D341Med (cell line): ENCODE measurements at regions not wholly inside any gene's neighbourhood (a gene's known extent, or its start where the extent isn't known, plus 50 kb on each side); places are given as distances from the start of the nearest gene placed in this dataset.

Source experiments
- DNase-seq: peaks from one replicate; pipeline ENCODE4 v3.0.0; 2012; ENCODE audit warnings: low spot score

GRCh38 chr22:48327721-48328120 lies 1500.0 kb downstream of the BRD1 start:
- no peak for DNase-seq

DNA sequence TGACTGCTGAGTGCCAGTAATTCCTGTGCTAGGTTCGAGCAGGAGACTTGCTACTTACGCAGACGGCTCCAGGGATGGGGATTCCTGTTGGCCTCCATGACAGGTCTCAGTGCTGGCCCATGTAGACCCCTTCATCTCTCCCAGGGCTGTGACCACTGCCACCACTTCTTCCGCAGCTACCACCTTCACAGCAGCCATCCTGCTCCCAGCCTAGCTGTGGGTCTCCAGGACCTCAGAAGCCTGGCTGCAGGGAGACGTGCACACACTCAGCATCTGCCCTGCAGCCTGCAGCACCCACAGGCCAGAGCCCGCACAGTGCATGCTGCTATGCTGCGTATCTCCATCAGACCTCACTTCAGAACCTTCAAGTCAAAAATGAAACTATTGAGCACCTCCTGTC lies 1503.9 kb downstream of the BRD1 start:
- DNase-seq: no peak

- no peak for DNase-seq
Observed at GRCh38 chr22:48322907-48323306, 1504.8 kb downstream of the BRD1 start.

GRCh38 chr22:48321986-48322545 lies 1505.6 kb downstream of the BRD1 start:
- no peak for DNase-seq

DNA sequence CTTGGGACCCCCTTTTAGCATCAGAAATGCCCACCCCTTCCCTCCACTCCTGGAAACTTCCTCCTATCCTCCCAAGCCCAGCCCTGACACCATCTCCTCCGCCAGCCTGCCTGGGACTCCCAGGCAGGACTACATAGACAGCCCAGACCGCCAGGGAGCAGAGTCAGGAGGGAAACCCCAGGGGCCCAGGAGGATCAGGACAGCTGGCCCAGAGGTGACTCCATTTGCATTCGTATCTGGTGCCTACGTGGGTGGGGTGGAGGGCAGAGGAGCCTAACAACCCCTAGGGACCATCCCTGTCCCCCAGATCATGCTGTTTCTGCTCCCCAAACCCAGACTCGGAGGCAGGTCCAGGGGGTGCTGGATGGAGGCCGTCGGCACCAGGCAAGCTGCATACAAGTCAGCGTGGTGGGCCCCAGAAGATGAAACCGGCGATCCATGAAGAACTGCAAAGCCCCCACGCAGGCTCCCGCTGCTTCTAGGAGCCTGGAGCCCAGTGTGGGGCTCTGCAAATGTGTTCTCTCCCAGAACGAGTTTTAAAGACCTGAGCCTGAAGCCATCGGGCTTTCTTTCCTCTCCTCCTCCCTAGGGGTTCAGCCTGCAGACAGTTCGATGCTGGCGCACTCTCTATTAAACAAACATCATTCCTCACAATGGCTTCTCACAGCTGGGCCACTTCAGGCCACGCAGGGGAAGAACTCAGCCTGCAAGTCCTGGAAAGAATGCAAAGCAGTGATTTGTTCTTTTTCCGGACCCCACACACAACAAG lies 1506.8 kb downstream of the BRD1 start:
- no peak for DNase-seq

GRCh38 chr22:48320048-48320682 lies 1507.5 kb downstream of the BRD1 start:
- DNase-seq: no peak

DNA sequence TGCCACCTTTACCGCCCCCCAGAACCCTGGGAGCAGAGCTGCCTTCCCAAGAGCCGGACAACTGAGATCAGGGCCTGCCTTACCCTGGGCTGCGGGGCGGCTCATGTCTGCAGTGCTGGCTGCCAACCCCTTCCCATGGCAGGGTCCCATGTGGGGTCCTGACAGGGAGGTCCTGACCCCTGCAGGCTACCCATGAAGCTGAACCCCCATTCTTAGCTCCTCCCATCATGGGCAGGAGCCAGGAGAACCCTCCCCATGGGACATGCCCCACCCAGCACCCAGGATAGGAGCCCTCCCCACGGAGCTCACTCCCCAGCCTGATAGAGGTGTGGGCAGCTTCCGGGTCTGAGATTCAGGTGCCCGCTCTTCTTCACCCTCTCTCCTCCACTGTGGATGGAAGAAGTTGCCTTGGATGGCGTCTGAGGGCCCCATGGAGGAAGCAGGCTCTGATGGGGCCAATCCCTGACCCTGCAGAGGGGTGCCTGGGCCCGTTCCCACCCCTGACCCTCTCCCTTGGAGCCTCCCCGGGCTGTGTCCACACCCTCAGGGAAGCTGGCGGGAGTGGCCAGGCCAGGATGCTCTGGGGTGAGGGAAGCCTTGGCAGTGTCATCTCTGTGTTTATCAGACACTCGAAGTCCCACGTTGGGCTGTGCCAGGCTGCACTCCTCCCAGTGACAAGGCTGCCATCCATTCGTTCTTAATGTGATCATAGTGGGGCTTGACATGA lies 1508.2 kb downstream of the BRD1 start:
- no peak for DNase-seq

DNA sequence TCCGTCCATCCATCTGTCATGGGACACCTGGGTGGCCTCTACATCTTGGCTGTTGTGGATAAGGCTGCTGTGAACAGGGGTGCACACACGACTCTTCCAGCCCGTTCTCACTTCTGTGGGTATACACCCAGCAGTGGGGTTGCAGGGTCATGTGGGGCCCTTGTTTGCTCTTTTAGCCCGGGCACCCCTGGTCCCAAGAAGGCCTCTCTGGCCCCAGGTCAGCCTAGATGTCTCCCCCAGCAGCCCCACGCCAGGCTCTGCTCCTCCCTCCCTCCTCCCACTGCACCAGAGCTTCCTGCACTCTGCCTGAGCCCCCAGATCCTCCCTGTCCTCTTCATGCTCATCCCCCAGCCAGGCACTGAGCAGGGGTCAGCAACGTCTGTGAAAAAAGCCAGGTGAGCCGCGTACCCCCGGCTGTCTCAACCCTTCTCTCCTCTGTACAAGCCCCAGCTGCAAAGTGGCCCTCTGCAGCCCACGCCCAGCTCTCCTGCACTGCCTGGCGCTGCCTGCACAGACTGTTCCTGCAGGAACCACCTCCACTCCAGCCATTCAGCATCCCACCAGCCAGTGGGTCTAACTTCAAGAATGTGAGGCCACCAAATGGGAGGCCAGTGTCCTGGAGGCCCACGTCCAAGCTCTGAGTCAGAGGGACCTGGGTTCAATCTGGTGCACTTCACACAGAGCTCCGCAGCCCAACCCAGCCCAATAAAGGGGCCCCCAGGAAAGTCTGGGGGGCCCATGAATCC lies 1508.9 kb downstream of the BRD1 start:
- DNase-seq: no peak

- no peak for DNase-seq
Observed at GRCh38 chr22:48318173-48318572, 1509.5 kb downstream of the BRD1 start.

- no peak for DNase-seq
Observed at GRCh38 chr22:48316257-48317250, 1511.1 kb downstream of the BRD1 start.

DNA sequence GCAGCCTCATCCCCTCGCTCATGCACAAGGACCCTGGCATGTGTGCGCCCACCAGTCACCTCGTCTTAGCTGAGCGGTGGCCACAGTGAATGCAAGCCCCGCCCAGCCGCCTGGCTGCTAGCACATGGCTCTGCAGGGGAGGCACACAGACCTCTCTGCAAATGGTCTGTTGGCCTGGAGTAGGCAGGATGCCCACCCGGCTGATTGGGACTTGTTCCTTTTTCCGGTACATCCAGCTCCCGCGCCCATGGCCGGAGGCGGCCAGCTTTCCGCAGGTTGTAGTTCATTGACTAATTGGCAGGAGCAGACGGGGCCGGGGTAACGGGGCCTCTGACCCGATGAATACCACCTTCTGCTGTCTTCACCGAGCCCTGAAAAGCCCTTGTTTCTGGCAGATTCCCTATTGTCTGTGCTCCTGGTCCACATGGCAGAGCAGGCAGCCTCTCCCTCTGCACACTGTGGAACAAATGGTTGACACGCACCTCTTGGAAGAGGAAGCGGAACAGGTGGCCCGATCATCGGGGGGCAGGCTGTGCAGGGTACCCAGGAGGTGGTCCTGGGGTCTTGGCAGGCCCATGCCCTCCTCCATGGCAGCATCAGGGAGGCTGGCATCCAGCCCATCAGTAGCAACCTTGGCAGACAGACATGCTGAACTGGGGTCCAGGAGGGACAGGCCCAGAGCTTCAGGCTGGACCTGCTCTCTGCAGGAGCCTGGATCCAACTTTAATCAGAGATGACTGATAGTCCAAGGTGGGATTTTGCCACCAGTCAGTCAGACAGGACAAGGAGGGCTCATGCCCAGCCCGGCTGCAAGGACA lies 1512.0 kb downstream of the BRD1 start:
- no peak for DNase-seq

DNA sequence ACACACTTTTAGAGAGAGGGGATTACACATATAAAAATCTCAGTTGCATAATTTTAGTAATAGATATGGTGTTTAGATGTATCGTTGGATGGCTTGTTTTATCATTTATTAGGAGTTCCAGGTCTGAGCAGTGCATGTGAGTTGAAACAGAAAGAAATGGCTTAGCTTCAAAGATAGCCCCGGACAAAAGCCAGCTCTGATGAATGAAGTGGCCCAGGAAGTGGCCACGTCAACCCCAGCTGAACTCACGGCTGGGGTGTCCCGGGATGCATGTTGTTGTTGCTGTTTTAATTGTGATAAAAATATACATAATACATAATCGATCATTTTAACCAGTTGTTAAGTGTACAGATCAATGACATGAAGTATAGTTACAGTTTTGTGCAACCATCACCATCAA lies 1513.6 kb downstream of the BRD1 start:
- DNase-seq: no peak

GRCh38 chr22:48313175-48313830 lies 1514.4 kb downstream of the BRD1 start:
- no peak for DNase-seq

DNA sequence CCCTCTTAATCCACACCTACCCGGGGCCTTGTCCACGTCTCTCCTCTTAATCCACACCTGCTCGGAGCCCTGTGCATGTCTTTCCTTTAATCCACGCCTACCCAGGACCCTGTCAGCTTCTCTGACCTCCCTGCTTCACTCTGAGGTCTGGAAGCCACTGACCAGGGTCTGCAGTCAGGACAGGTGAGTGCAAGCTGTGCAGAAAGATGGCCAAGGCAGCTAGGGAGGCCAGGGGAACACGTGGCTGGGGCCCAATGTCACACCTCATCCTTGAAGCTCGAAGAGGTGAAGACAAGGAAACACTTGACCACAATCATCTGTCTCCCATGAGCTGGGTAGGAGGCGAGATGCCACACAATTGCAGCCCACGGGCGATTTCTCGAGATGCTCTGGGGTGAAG lies 1516.9 kb downstream of the BRD1 start:
- no peak for DNase-seq

DNA sequence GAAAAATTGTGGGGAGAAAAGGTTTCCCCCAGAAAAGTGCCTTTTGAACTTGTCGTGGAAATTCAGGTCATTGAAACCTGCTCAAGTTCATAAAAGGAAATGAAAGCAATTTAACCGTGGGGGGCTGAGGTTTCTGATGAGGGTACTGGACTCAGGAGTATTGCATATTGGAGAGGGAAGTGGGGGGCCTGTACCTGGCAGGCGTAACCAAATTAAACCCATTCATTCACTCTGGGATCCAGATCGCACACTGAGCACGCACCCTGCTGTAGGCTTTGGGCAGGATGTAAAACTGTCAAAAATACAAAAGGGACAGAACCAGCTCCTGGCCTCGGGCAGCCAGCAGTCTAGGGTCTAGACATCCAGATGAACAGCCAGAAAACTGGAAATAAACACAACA lies 1517.4 kb downstream of the BRD1 start:
- no peak for DNase-seq

- DNase-seq: no peak
Observed at GRCh38 chr22:48309836-48310235, 1517.8 kb downstream of the BRD1 start.

- DNase-seq: no peak
Observed at GRCh38 chr22:48309115-48309705, 1518.5 kb downstream of the BRD1 start.

- no peak for DNase-seq
Observed at GRCh38 chr22:48307931-48308330, 1519.7 kb downstream of the BRD1 start.
